NCI-H2107 treated with DMSO at 0.1 percent for 48 hours (cell line): ENCODE measurements at regions not wholly inside any gene's neighbourhood (a gene's known extent, or its start where the extent isn't known, plus 50 kb on each side); places are given as distances from the start of the nearest gene placed in this dataset.
"Not testable (repeated sequence)": the region's sequence is repeated elsewhere in the genome, so short reads cannot be mapped to it uniquely, and the experiment has no call there.

Experiments
- DNase-seq: peaks from one replicate; lab custom pipeline; 2025; ENCODE audit not compliant: unreplicated experiment; lab: John Stamatoyannopoulos, UW

GRCh38 chr12:124654666-124655047 lies 87.2 kb upstream of the NCOR2 start:
- no peak for DNase-seq

GRCh38 chr12:124653169-124653931 lies 85.9 kb upstream of the NCOR2 start:
- DNase-seq: no peak

- DNase-seq: no peak
Observed at GRCh38 chr12:124652661-124653060, 85.2 kb upstream of the NCOR2 start.

GRCh38 chr12:124651516-124652273 lies 84.3 kb upstream of the NCOR2 start:
- DNase-seq: no peak

GRCh38 chr12:124650912-124651311 lies 83.5 kb upstream of the NCOR2 start:
- no peak for DNase-seq

GRCh38 chr12:124648710-124649384 lies 81.4 kb upstream of the NCOR2 start:
- no peak for DNase-seq

- no peak for DNase-seq
Observed at GRCh38 chr12:124647316-124647715, 79.9 kb upstream of the NCOR2 start.

- no peak for DNase-seq
Observed at GRCh38 chr12:124646385-124647230, 79.2 kb upstream of the NCOR2 start.

GRCh38 chr12:124645530-124646244 lies 78.3 kb upstream of the NCOR2 start:
- no peak for DNase-seq

GRCh38 chr12:124643768-124644167 lies 76.4 kb upstream of the NCOR2 start:
- DNase-seq: not testable (repeated sequence)

- DNase-seq: no peak
Observed at GRCh38 chr12:124642105-124642504, 74.7 kb upstream of the NCOR2 start.

- no peak for DNase-seq
Observed at GRCh38 chr12:124641591-124641990, 74.2 kb upstream of the NCOR2 start.

GRCh38 chr12:124640056-124640455 lies 72.6 kb upstream of the NCOR2 start:
- DNase-seq: no peak

- DNase-seq: no peak
Observed at GRCh38 chr12:124639122-124639806, 71.9 kb upstream of the NCOR2 start.

GRCh38 chr12:124637581-124637981 lies 70.2 kb upstream of the NCOR2 start:
- DNase-seq: no peak

- no peak for DNase-seq
Observed at GRCh38 chr12:124637163-124637562, 69.8 kb upstream of the NCOR2 start.

- no peak for DNase-seq
Observed at GRCh38 chr12:124636138-124636978, 68.9 kb upstream of the NCOR2 start.

GRCh38 chr12:124635316-124635715 lies 67.9 kb upstream of the NCOR2 start:
- no peak for DNase-seq
